ENCODE measurements at regions not wholly inside any gene's neighbourhood (a gene's known extent, or its start where the extent isn't known, plus 50 kb on each side); places are given as distances from the start of the nearest gene placed in this dataset.
"Not testable (repeated sequence)": the region's sequence is repeated elsewhere in the genome, so short reads cannot be mapped to it uniquely, and the experiment has no call there.

GRCh38 chr9:65459756-65460320 lies 174.8 kb upstream of the FOXD4L5 start:
- no peak for TF ChIP-seq CTCF (IDR thresholded peaks at IDR 0.05; ENCODE audit: low read depth, low read length, missing control alignments)
- H3K4me3 ChIP-seq (ENCODE audit: low read depth, low read length): no peak overlapping the region
- in situ Hi-C loops (cut with HindIII; ENCODE audit: low sequenced_read_pairs): no loop called here
- no peak for DNase-seq (ENCODE audit: low read depth)

- no peak for TF ChIP-seq CTCF (IDR thresholded peaks at IDR 0.05; ENCODE audit: low read depth, low read length, missing control alignments)
- H3K4me3 ChIP-seq (ENCODE audit: low read depth, low read length): no peak overlapping the region
- DNase-seq (ENCODE audit: low read depth): no peak
- in situ Hi-C loops (cut with HindIII; ENCODE audit: low sequenced_read_pairs): no loop called here
These were observed 174.0 kb upstream of the FOXD4L5 start for GRCh38 chr9:65458992-65459391.

- no peak for DNase-seq (ENCODE audit: low read depth)
- no peak overlapping the region for H3K4me3 ChIP-seq (ENCODE audit: low read depth, low read length)
- in situ Hi-C loops (cut with HindIII; ENCODE audit: low sequenced_read_pairs): no loop called here
- no peak for TF ChIP-seq CTCF (IDR thresholded peaks at IDR 0.05; ENCODE audit: low read depth, low read length, missing control alignments)
These were observed 173.5 kb upstream of the FOXD4L5 start for GRCh38 chr9:65458465-65458864.

GRCh38 chr9:65456991-65457390 lies 172.0 kb upstream of the FOXD4L5 start:
- DNase-seq (ENCODE audit: low read depth); in situ Hi-C loops (cut with HindIII; ENCODE audit: low sequenced_read_pairs): not testable (repeated sequence)

GRCh38 chr9:65455751-65456647 lies 171.0 kb upstream of the FOXD4L5 start:
- DNase-seq (ENCODE audit: low read depth); in situ Hi-C loops (cut with HindIII; ENCODE audit: low sequenced_read_pairs); H3K4me3 ChIP-seq (ENCODE audit: low read depth, low read length): not testable (repeated sequence)

More at GRCh38 chr9:65456991-65457390, 172.0 kb upstream of the FOXD4L5 start:
- H3K4me3 ChIP-seq (ENCODE audit: low read depth, low read length): not testable (repeated sequence)

GRCh38 chr9:65455136-65455535 lies 170.1 kb upstream of the FOXD4L5 start:
- DNase-seq (ENCODE audit: low read depth); in situ Hi-C loops (cut with HindIII; ENCODE audit: low sequenced_read_pairs): not testable (repeated sequence)

GRCh38 chr9:65454666-65455065 lies 169.7 kb upstream of the FOXD4L5 start:
- DNase-seq (ENCODE audit: low read depth); in situ Hi-C loops (cut with HindIII; ENCODE audit: low sequenced_read_pairs); H3K4me3 ChIP-seq (ENCODE audit: low read depth, low read length): not testable (repeated sequence)

More at GRCh38 chr9:65455136-65455535, 170.1 kb upstream of the FOXD4L5 start:
- not testable (repeated sequence) for H3K4me3 ChIP-seq (ENCODE audit: low read depth, low read length)

GRCh38 chr9:65454034-65454433 lies 169.0 kb upstream of the FOXD4L5 start:
- H3K4me3 ChIP-seq (ENCODE audit: low read depth, low read length); DNase-seq (ENCODE audit: low read depth); in situ Hi-C loops (cut with HindIII; ENCODE audit: low sequenced_read_pairs): not testable (repeated sequence)

- H3K4me3 ChIP-seq (ENCODE audit: low read depth, low read length); DNase-seq (ENCODE audit: low read depth); in situ Hi-C loops (cut with HindIII; ENCODE audit: low sequenced_read_pairs): not testable (repeated sequence)
These were observed 165.0 kb upstream of the FOXD4L5 start for GRCh38 chr9:65449886-65450610.

All from astrocyte of the cerebellum (primary cell).